GM12878 (cell line): ENCODE measurements at regions not wholly inside any gene's neighbourhood (a gene's known extent, or its start where the extent isn't known, plus 50 kb on each side); places are given as distances from the start of the nearest gene placed in this dataset.

Source experiments
- BCL11A ChIP-seq: IDR thresholded peaks from 2 replicates; pipeline ENCODE4 v1.6.1; 2011; ENCODE audit warnings: low read depth, low read length
- POLR2A ChIP-seq: IDR thresholded peaks from 2 replicates; pipeline ENCODE4 v1.6.1; 2011; ENCODE audit warnings: low read depth, mild to moderate bottlenecking, low read length
- POLR2AphosphoS5 ChIP-seq: IDR thresholded peaks from 2 replicates; pipeline ENCODE4 v1.6.1; 2011; ENCODE audit warnings: mild to moderate bottlenecking, low read length, inconsistent platforms
- SMC3 ChIP-seq: IDR thresholded peaks from 2 replicates; pipeline ENCODE4 v1.6.1; 2011; ENCODE audit warnings: low read length, improper control_type of control experiment, borderline replicate concordance
- ZNF217 ChIP-seq: fragments of 450-650 bp; IDR thresholded peaks from 2 replicates; pipeline ENCODE4 v1.6.1; 2017; ENCODE audit warnings: antibody characterized with exemption, mild to moderate bottlenecking
- ZZZ3 ChIP-seq: IDR thresholded peaks from 2 replicates; pipeline ENCODE4 v1.6.1; 2011; ENCODE audit warnings: low read depth; ENCODE audit not compliant: control insufficient read depth, insufficient read length
- TF ChIP-seq, protein P1 (sequence below), 3 experiments: IDR thresholded peaks in 2 of 3; conservative IDR thresholded peaks in 1 of 3; 2 replicates each; pipeline ENCODE4 v1.5.1; 2011; ENCODE audit warnings: low read depth in 3 of 3, low read length in 3 of 3, mild to moderate bottlenecking in 3 of 3, control low read depth in 2 of 3, moderate library complexity in 2 of 3, inconsistent platforms in 1 of 3, mixed read lengths in 1 of 3; ENCODE audit not compliant: control insufficient read depth in 2 of 3, insufficient read depth in 1 of 3; ENCODE audit errors: extremely low read depth in 1 of 3
- TF ChIP-seq, protein P2 (sequence below): fragments of 450-650 bp; IDR thresholded peaks from 2 replicates; pipeline ENCODE4 v1.6.1; 2017; ENCODE audit warnings: mild to moderate bottlenecking, low read depth, inconsistent platforms; ENCODE audit not compliant: poor library complexity, severe bottlenecking
- TF ChIP-seq, protein P3 (sequence below): IDR thresholded peaks from 2 replicates; pipeline ENCODE4 v1.6.1; 2012; ENCODE audit warnings: mild to moderate bottlenecking, low read depth, low read length
- TF ChIP-seq, protein P4 (sequence below): fragments of 450-650 bp; IDR thresholded peaks from 2 replicates; pipeline ENCODE4 v1.6.1; 2016; ENCODE audit warnings: mild to moderate bottlenecking

DNA sequence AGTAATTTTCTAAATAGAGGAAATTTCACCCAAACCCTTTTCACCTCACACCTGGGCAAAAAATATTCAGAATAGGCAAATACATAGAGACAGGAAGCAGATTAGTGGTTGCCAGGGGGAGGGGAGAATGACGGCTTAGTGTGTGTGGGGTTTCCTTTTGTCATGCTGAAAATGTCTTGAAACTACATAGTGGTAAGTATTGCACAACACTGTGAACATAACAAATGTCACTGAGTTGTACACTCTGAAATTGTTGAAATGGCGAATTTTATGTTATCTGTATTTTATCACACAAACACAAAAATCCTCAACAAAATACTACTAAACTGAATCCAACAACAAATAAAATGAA lies 60.7 kb upstream of the PLAC1 start:
- TF ChIP-seq, protein P1, sequence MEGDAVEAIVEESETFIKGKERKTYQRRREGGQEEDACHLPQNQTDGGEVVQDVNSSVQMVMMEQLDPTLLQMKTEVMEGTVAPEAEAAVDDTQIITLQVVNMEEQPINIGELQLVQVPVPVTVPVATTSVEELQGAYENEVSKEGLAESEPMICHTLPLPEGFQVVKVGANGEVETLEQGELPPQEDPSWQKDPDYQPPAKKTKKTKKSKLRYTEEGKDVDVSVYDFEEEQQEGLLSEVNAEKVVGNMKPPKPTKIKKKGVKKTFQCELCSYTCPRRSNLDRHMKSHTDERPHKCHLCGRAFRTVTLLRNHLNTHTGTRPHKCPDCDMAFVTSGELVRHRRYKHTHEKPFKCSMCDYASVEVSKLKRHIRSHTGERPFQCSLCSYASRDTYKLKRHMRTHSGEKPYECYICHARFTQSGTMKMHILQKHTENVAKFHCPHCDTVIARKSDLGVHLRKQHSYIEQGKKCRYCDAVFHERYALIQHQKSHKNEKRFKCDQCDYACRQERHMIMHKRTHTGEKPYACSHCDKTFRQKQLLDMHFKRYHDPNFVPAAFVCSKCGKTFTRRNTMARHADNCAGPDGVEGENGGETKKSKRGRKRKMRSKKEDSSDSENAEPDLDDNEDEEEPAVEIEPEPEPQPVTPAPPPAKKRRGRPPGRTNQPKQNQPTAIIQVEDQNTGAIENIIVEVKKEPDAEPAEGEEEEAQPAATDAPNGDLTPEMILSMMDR (IDR thresholded peaks at IDR 0.05 in 2 of 3, conservative IDR thresholded peaks at IDR 0.05 in 1 of 3; ENCODE audit: control insufficient read depth in 2 of 3, extremely low read depth in 1 of 3, insufficient read depth in 1 of 3, low read depth in 3 of 3, low read length in 3 of 3): no peak
- TF ChIP-seq ZZZ3: no peak
- TF ChIP-seq POLR2AphosphoS5: no peak
- TF ChIP-seq ZNF217: no peak
- TF ChIP-seq, protein P2, sequence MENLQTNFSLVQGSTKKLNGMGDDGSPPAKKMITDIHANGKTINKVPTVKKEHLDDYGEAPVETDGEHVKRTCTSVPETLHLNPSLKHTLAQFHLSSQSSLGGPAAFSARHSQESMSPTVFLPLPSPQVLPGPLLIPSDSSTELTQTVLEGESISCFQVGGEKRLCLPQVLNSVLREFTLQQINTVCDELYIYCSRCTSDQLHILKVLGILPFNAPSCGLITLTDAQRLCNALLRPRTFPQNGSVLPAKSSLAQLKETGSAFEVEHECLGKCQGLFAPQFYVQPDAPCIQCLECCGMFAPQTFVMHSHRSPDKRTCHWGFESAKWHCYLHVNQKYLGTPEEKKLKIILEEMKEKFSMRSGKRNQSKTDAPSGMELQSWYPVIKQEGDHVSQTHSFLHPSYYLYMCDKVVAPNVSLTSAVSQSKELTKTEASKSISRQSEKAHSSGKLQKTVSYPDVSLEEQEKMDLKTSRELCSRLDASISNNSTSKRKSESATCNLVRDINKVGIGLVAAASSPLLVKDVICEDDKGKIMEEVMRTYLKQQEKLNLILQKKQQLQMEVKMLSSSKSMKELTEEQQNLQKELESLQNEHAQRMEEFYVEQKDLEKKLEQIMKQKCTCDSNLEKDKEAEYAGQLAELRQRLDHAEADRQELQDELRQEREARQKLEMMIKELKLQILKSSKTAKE: no peak
- TF ChIP-seq, protein P3, sequence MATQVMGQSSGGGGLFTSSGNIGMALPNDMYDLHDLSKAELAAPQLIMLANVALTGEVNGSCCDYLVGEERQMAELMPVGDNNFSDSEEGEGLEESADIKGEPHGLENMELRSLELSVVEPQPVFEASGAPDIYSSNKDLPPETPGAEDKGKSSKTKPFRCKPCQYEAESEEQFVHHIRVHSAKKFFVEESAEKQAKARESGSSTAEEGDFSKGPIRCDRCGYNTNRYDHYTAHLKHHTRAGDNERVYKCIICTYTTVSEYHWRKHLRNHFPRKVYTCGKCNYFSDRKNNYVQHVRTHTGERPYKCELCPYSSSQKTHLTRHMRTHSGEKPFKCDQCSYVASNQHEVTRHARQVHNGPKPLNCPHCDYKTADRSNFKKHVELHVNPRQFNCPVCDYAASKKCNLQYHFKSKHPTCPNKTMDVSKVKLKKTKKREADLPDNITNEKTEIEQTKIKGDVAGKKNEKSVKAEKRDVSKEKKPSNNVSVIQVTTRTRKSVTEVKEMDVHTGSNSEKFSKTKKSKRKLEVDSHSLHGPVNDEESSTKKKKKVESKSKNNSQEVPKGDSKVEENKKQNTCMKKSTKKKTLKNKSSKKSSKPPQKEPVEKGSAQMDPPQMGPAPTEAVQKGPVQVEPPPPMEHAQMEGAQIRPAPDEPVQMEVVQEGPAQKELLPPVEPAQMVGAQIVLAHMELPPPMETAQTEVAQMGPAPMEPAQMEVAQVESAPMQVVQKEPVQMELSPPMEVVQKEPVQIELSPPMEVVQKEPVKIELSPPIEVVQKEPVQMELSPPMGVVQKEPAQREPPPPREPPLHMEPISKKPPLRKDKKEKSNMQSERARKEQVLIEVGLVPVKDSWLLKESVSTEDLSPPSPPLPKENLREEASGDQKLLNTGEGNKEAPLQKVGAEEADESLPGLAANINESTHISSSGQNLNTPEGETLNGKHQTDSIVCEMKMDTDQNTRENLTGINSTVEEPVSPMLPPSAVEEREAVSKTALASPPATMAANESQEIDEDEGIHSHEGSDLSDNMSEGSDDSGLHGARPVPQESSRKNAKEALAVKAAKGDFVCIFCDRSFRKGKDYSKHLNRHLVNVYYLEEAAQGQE: no peak
- TF ChIP-seq, protein P4, sequence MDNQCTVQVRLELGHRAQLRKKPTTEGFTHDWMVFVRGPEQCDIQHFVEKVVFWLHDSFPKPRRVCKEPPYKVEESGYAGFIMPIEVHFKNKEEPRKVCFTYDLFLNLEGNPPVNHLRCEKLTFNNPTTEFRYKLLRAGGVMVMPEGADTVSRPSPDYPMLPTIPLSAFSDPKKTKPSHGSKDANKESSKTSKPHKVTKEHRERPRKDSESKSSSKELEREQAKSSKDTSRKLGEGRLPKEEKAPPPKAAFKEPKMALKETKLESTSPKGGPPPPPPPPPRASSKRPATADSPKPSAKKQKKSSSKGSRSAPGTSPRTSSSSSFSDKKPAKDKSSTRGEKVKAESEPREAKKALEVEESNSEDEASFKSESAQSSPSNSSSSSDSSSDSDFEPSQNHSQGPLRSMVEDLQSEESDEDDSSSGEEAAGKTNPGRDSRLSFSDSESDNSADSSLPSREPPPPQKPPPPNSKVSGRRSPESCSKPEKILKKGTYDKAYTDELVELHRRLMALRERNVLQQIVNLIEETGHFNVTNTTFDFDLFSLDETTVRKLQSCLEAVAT: no peak
- no peak for TF ChIP-seq SMC3
- no peak for TF ChIP-seq BCL11A
- TF ChIP-seq POLR2A: no peak
